GM21515 (cell line): ENCODE measurements at regions not wholly inside any gene's neighbourhood (a gene's known extent, or its start where the extent isn't known, plus 50 kb on each side); places are given as distances from the start of the nearest gene placed in this dataset.
"Not testable (repeated sequence)": the region's sequence is repeated elsewhere in the genome, so short reads cannot be mapped to it uniquely, and the experiment has no call there.

ENCODE experiments used
- ATAC-seq: cut with Tn5 transposase; IDR thresholded peaks from one replicate; pipeline ENCODE4 v1.9.1; 2021; ENCODE audit not compliant: unreplicated experiment

DNA sequence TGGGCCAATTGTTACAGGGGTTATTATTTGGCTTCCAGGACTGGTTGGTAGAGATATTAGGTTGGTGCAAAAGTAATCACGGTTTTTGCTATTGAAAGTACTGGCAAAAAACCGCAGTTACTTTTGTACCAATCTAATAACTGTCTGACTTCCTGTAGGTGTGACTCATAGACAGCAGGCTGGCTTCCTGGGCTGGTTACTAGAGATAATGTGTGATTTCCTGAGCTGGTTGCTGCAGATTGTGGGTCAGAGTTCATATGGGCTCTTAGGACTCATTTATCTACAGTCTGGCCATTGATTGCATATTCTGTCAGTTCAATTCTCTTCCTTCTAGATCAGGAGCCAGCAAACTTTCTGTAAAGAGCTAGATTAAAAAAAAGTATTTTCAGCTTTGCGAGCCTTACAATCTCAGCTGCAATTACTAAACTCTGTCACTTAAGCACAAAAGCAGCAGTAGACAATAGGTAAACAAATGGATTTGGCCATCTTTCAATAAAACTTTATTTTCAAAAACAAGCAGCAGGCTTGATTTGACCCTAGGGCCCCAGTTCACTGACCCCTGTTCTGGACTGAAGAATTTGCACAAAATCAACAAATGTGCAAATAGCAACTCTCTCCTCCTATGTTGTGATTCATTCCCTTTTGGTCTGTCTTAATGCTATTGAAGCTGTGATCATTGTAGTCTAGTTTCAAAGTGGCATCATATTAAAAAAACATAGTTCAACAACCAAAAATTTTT lies 50.8 kb upstream of the BOD1L1 start:
- no peak for ATAC-seq

DNA sequence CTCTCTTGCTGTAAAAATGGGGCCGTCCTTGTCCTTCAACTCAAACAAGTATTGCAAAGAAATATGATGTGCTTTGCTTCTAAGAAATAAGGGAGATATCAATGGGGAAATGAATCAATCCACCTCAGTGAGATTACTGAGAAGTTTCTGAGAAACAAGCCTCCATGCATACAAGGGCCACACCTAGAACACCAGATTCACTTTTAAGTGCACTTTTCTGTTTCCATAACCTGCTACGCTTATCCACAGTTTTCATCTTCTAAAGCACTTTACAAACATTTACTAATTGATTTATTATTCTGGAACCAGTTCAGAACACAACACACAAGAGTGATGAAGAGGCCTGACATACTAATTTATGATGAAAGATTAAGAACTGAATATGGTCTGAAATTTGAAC lies 54.0 kb upstream of the BOD1L1 start:
- no peak for ATAC-seq

DNA sequence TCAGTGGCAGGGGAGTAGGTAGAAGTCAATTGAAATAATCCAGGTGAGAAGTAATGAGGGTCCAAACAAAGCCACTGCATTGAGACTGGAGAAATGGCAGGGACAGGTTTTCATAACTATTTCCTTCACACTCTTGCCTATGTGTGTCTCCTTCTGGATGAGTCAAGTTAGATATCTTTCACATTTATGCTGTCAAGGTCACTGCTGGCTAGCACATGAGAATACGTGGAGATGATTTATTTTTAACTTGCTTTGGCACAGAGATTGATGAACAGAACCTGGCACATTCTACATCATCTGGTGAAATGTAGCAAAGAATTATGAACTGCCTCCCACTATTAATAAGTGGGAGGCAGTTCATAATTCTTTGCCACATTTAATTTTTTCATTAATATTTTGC lies 66.7 kb upstream of the BOD1L1 start:
- ATAC-seq = no peak

DNA sequence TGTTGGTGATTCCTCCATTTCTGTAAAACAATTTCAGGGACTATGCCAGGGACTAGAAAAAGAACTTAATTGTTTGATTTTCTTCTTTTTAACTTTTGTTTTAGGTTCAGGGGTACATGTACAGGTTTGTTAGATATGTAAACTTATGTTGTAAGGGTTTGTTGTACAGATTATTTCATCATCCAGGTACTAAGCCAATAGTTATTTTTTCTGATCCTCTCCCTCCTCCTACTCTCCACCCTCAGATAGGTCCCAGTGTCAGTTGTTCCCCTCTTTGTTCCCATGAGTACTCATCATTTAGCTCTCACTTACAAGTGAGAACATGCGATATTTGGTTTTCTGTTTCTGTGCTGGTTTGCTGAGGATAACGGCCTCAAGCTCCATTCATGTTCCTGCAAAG lies 70.8 kb upstream of the BOD1L1 start:
- ATAC-seq = no peak

DNA sequence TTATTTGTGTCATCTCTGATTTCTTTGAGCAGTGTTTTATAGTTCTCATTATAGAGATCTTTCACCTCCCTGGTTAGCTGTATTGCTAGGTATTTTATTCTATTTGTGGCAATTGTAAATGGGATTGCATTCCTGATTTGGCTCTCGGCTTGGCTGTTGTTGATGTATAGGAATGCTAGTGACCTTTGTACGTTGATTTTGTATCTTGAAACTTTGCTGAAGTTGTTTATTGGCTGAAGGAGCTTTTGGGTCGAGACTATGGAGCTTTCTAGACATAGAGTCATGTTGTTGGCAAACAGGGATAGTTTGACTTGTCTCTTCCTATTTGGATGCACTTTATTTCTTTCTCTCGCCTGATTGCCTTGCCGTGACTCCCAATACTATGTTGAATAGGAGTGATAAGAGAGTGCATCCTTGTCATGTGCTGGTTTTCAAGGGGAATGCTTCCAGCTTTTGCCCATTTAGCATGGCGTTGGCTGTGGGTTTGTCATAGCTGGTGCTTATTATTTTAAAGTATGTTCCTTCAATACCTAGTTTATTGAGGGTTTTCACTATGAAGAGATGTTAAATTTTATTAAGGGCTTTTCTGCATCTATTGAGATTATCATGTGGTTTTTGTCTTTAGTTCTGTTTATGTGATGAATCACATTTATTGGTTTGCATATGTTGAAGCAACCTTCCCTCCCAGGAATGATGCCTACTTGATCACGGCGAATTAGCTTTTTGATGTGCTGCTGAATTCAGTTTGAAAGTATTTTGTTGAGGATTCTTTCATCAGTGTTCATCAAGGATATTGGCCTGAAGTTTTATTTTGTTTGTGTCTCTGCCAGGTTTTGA lies 72.7 kb upstream of the BOD1L1 start:
- ATAC-seq = no peak

DNA sequence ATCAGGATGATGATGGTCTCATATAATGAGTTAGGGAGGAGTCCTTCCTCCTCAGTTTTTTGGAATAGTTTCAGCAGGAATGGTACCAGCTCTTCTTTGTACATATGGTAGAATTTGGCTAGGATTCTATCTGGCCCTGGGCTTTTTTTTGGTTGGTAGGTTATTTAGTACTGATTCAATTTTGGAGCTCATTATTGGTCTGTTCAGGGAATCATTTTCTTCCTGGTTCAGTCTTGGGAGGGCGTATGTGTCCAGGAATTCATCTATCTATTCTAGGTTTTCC lies 73.3 kb upstream of the BOD1L1 start:
- not testable (repeated sequence) for ATAC-seq

DNA sequence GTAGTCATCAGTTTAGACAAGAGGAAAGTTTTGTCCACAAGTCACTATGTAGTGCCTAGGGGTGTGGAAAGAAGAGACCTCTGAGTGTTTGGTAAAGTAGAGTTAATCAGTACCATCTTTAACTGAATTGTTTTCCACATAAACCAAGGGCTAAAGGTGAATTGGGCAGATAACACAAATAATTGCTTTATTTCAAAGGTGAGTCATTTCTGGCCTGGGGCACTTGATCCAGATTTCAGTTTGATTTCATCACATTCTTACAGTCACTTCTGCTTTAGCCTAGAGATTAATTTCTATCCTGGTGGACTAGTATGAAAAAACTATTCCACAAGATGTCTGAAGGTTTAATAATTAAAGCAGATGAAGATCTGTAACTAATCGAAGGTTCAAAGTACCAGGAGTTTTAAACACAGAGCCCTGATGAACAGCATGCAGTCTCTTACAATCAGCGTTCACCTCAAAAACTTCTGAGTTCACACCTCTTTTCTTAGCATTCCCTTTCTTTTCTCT lies 74.5 kb upstream of the BOD1L1 start:
- ATAC-seq = no peak

DNA sequence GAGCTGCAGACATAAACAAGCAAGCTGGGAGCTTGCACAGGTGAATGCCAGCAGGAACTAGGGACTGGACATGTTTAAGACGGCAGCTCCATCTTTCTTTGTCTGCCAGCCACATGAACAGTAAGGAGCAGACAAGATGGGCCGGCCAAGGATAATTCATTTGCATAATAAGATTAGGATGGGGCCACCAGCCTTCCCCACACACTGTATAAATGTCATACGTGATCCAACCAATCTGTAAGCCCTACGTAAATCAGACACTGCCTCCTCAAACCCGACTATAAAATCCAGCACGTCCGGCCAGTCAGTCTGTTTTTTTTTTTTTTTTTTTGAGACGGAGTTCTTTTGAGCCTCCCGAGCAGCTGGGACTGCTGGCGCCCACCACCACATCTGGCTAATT lies 75.6 kb upstream of the BOD1L1 start:
- ATAC-seq = no peak

DNA sequence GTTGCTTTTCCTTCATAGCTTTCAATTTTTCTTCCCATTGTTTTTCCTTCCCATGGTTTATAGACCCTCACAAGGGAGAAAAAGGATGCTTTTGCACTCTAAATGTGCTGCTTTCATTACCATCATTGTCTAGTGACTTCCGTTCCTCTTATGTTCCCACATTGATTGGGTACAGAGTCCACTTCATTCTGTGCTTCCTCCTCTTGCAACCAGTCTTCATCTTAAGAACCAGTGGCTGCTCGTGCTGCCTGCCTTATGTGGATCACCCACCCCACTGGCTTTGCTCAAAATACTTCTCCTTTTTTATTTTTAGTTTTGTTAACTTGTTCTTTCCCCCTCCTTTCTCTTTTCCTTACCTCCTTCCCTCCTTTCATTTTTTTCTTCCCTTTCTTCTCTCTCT lies 76.5 kb upstream of the BOD1L1 start:
- ATAC-seq = no peak

DNA sequence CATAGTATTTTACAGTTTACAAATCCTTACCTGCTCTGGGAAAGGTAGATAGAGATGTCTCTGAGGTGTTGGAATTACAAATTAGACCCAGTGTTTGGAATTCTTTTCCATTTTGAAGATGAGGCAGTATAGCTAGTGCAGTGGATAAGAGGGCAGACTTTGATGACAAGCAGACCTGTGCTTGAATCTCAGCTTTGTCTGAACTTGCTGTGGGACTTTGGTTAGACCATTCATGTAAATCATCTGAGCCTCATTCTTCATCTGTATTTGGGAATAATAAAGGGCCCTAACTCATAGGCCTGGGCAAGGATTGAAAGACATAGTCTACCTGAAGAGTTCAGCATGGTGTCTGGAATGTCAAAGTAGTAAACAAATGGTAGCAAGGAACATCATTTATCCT lies 77.2 kb upstream of the BOD1L1 start:
- ATAC-seq = no peak

DNA sequence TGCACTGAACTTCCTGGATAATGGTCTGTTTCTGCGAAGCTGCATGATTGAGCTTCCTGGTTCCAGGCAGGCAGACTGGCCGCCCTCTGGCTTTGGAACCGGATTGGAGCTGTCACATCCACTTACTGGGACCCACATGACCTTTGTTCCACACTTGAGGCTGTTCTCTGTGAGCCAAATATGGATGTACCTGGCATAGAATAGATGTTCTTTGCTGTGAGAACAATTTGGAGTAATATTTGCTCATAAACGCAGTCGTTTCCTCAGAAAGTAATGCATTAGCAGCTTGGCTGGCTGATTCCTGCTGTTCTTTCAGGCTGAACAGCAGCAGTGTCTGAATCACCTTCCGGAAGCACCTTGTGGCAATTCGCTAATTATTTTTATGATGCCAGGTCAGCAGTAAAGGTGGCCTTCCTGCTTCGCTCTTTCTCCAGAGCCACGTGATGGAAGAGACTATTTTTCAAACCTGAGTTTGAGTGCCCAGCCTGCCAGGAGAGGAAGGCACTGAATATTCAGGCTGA lies 78.1 kb upstream of the BOD1L1 start:
- ATAC-seq = no peak

DNA sequence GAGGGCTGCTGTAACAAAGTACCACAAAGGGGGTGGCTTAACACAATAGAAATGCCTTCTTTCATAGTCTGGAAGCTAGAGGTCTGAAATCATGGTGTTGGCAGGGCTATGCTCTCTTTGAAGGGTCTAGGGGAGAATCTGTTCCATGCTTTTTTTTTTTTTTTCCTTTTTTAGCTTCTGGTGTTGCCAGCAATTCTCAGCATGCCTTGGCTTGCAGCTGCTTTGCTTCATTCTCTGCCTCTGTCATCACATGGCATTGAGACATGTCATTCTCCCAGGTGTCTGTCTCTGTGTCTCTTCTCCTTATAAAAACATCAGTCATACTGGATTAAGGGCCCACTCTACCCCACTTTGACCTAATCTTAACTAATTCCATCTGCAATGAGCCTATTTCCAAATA lies 78.6 kb upstream of the BOD1L1 start:
- ATAC-seq = no peak

DNA sequence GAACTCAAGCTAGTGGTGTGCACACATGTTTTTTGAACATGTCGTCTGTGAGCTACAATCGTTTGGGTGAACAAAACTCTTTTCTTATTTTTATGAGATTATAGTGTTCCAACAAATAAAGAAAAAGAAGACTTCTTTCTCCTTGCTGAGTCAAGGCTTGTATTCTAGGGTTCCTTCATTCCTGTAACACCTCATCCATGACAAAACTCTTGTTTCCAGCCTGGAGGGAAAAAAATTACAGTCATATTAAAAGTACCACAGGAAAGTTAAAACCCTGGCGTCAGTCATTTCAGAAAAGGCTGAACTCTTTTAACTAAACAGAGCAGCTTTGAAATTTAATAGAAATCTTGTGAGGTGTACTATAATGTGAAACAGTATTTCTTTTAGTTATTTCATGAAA lies 79.2 kb upstream of the BOD1L1 start:
- ATAC-seq = no peak

DNA sequence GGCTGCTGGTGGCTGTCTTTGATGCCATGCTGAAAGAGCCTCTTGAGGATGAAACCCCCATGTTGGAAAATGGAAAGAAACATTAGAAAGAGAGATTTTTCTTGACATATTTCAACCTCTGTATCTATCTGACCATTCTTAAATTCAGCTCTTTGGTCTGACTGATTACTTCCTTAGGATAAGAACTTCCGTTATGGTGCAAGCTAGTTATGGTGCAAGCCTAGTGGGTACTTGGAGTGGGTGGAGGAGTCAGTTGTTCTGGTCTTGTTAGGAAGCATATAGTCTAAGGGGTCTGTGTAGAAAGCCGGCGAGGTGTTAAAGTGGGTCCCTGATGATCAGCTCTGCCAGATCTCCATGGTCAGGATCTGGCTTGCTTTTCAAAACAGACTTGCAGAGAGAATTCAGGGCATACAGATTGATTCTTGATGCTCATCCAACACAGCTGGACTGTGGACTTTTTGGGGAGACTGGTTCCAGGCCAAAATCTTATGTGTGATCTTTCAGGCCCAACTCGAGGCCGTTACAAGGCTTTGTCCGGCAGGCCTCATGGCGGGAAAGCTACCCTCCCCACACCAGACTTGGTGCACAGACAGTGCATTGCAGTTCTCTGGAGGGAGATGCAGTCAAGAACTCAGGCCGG lies 82.8 kb upstream of the BOD1L1 start:
- no peak for ATAC-seq

DNA sequence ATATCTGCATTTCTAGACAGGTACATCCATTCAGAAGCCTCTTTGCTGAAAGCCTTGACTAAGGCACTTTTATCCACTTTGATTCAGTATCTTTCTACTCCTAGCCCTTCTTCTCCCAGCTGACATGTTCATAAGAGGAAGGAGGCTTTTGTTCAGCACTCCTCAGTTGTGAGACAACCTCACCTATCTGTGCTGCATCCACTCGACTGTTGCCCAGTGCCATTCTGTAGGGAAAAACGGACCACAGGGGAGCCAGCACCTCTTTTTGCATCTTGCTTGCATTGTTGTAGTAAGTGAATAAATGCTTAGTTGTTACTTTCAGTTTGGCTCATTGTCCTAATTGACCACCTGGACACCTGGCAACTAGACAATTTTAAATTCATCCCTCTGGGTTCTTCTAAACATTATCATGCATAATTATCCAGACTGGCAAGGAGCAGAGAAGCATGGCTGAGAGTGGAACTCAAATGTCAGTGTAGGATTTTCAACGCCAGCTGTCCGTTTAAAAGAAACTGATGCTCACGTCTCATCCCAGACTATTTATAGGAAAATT lies 83.8 kb upstream of the BOD1L1 start:
- ATAC-seq = no peak

DNA sequence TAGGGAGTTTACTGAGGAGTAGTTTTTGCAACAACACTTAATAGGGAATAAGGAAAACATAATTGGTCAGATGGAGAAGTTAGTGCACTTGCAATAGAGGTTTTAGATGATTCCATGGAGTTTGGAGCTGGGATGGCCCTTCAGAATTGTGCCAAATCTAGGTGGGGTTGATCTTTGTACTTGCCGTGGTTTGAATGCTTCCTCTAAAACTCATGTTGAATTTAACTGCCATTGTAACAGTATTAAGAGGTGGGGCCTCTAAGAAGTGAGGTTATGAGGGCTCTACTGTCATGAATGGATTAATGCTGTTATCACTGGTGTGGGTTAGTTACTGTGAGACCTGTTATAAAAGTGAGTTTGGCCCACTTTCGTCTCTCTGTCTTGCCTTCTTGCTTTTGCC lies 94.4 kb upstream of the BOD1L1 start:
- ATAC-seq = no peak

DNA sequence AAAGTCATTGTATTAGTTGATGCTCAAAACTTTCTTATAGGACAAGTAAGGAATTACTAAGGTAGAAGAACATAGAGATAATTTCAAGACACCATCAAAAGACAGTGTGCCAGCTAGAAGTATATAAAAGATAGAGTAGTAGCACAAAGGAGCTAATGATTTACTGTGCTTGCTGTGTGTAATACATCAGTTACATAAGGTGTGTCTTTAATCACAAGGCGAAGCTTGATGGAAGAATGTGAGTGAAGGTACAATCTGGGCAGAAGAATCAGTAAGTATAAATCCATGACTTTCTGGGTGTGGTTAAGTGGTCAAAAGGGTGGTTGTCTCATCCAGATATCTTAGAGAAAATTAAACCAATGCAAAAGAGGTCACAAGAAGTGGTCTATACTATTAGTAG lies 95.1 kb upstream of the BOD1L1 start:
- ATAC-seq = no peak

DNA sequence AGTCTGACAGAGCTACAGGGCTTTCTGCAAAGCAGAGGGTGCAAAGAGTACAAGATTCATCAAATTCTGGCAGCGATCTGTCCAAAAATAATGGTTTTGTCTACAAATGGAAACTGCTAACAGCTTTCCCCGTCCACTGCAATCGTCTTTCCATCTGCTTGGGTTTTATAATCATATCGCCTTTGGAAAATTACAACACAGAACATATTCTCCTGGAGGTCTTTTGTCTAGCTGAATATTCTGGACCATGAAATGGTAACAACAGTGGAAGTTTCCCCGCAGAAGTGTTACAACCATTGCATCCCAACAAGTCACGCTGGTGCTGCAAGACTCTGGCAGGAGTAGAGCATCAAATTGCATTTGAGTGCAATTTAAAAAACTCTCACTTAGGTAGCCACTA lies 101.2 kb upstream of the BOD1L1 start:
- ATAC-seq = no peak

DNA sequence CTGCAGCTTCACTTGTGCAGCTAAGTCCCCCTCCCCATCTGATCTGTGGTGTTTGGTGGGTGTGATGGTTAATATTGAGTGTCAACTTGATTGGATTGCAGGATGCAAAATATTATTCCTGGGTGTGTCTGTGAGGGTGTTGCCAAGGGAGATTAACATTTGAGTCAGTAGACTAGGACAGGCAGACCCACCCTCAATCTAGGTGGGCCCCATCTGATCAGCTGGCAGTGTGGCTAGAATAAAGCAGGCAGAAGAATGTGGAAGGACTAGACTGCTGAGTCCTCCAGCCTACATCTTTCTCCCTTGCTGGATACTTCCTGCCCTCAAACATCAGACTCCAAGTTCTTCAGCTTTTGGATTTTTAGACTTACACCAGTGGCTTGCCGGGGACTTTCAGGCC lies 103.5 kb upstream of the BOD1L1 start:
- no peak for ATAC-seq

DNA sequence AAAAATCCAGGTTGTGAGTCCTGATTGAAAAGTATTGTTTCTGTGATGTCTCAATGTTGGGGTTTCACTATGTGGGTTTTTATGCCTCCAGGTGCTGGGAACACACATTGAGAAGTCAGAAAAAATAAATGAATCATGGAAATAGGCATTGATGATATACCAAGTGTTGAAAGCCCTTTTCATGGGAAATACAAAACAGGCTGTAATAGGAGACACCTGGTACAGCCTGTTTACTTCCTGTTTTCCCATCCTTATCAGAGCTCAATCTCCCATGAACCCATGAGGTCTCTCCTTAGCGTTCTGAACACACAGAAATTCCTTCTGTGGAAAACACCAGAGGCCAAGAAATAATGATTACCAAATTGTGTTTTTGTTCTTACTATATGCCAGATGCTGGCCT lies 106.3 kb upstream of the BOD1L1 start:
- no peak for ATAC-seq

DNA sequence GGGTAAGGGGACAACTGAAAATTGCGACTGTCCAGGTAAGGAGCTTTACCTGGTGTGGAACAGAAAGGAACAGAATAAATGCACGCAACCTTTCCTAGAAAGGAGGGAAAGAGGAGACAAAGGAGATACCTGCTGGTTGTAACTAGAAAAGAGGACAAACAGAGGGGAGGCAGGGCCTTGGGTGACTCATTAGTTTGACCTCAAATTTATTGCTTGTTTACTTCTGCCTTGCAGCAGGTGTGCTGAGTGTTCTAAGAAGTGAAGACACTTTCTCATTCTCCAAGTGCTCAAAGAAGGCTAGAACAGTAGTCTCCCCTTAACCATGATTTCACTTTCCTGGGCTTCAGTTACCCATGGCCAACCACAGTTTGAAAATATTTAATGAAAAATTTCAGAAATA lies 123.1 kb upstream of the BOD1L1 start:
- ATAC-seq = no peak

DNA sequence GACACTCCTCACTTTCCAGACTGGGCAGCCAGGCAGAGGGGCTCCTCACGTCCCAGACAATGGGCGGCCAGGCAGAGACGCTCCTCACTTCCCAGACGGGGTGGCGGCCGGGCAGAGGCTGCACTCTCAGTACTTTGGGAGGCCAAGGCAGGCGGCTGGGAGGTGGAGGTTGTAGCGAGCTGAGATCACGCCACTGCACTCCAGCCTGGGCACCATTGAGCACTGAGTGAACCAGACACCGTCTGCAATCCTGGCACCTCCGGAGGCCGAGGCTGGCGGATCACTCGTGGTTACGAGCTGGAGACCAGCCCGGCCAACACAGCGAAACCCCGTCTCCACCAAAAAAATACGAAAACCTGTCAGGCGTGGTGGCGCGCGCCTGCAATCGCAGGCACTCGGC lies 134.1 kb upstream of the BOD1L1 start:
- not testable (repeated sequence) for ATAC-seq
